Stomach (tissue), 8 donors: ENCODE measurements at regions not wholly inside any gene's neighbourhood (a gene's known extent, or its start where the extent isn't known, plus 50 kb on each side); places are given as distances from the start of the nearest gene placed in this dataset.

Experiments used
- DNase-seq, 2 donors: peaks; one replicate each; pipeline versions ENCODE4 v3.0.0 to v3.0.0-alpha.2; 2013 to 2019
- H3K27ac ChIP-seq, 5 donors: fragments of 200-600 bp in 4 of 5; sonication (generic) in 4 of 5; one replicate each; pipeline ENCODE4 v1.5.1; 2013 to 2019; ENCODE audit warnings: mild to moderate bottlenecking in 1 of 5, moderate library complexity in 1 of 5
- H3K27me3 ChIP-seq, 3 donors: fragments of 200-600 bp; sonication (generic); one replicate each; pipeline ENCODE4 v1.5.1; 2017 to 2019; ENCODE audit warnings: mixed run types in 1 of 3
- H3K36me3 ChIP-seq, 4 donors: fragments of 200-600 bp; sonication (generic); 1 replicate in 3 of 4; 2 replicates in 1 of 4; pipeline ENCODE4 v1.5.1; 2016 to 2019
- H3K4me1 ChIP-seq, 4 donors: fragments of 200-600 bp; sonication (generic); one replicate each; pipeline ENCODE4 v1.5.1; 2016 to 2019
- H3K4me3 ChIP-seq, 4 donors: fragments of 200-600 bp; sonication (generic) in 3 of 4; one replicate each; pipeline ENCODE4 v1.5.1; 2016 to 2019; ENCODE audit warnings: mild to moderate bottlenecking in 1 of 4
- H3K9me3 ChIP-seq, 4 donors: fragments of 200-600 bp; sonication (generic); one replicate each; pipeline ENCODE4 v1.5.1; 2016 to 2019
- EP300 ChIP-seq: sonication (generic); formaldehyde crosslinking; IDR thresholded peaks from one replicate; pipeline ENCODE4 v1.6.1; 2017; ENCODE audit warnings: antibody characterized with exemption
- POLR2A ChIP-seq, 4 donors: fragments of 450-650 bp; IDR thresholded peaks; one replicate each; pipeline ENCODE4 v1.6.1; 2016; ENCODE audit warnings: antibody characterized with exemption in 4 of 4, control low read depth in 2 of 4, mild to moderate bottlenecking in 1 of 4, moderate library complexity in 1 of 4
- POLR2AphosphoS5 ChIP-seq, 3 donors: sonication (generic); formaldehyde crosslinking; IDR thresholded peaks; one replicate each; pipeline ENCODE4 v1.6.1; 2016; ENCODE audit warnings: antibody characterized with exemption in 3 of 3
- WGBS, 5 donors: extraction: QIAGEN DNeasy Blood & Tissue Kit in 3 of 5; methylation state at CpG; one replicate each; pipeline versions ENCODE4 v1.1.5 to v1.1.7; 2013 to 2018; 5-methylcytosine and 5-hydroxymethylcytosine counted together
- intact Hi-C: fragments of 100-400 bp; cut with DNase I; formaldehyde crosslinking; loops from one replicate; pipeline ENCODE4 v1.15.1; 2023; ENCODE audit warnings: low total_unique reads
- TF ChIP-seq, protein P1 (sequence below), 7 experiments: fragments of 450-650 bp in 4 of 7; fragments of 200-600 bp in 3 of 7; sonication (generic) in 3 of 7; IDR thresholded peaks; one replicate each; pipeline ENCODE4 v1.5.1; 2016 to 2019; ENCODE audit warnings: antibody characterized with exemption in 7 of 7, control low read depth in 2 of 7, mild to moderate bottlenecking in 1 of 7
- donor health status: healthy with polysubstance abuse.
- donor health status: Bipolar disorder and iron deficiency.
- donor health status: healthy.

GRCh38 chr14:81818271-81818670 is 284.6 kb upstream of the SEL1L start:
- DNase-seq: no peak
- 34 to 62% (median 52%) methylated on average over 1 of the region's 1 CpG for WGBS, 5 donors
- Histone ChIP-seq H3K4me1 (no peaks in the 10 kb centered on the region), H3K27me3 (no peaks in the 10 kb centered on the region), H3K4me3 (no peak overlapping the region), H3K9me3 (peaks cover 0 to 18% (median 15%) of the 10 kb centered on the region in 4 donors), H3K36me3 (no peaks in the 10 kb centered on the region), H3K27ac (no peak overlapping the region)
- no peak for TF ChIP-seq POLR2AphosphoS5 (IDR thresholded peaks at IDR 0.05)
- TF ChIP-seq EP300: no peak
- TF ChIP-seq, protein P1, sequence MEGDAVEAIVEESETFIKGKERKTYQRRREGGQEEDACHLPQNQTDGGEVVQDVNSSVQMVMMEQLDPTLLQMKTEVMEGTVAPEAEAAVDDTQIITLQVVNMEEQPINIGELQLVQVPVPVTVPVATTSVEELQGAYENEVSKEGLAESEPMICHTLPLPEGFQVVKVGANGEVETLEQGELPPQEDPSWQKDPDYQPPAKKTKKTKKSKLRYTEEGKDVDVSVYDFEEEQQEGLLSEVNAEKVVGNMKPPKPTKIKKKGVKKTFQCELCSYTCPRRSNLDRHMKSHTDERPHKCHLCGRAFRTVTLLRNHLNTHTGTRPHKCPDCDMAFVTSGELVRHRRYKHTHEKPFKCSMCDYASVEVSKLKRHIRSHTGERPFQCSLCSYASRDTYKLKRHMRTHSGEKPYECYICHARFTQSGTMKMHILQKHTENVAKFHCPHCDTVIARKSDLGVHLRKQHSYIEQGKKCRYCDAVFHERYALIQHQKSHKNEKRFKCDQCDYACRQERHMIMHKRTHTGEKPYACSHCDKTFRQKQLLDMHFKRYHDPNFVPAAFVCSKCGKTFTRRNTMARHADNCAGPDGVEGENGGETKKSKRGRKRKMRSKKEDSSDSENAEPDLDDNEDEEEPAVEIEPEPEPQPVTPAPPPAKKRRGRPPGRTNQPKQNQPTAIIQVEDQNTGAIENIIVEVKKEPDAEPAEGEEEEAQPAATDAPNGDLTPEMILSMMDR (IDR thresholded peaks at IDR 0.05): no peak
- TF ChIP-seq POLR2A (IDR thresholded peaks at IDR 0.05): no peak
- intact Hi-C loops: no loop called here

DNA sequence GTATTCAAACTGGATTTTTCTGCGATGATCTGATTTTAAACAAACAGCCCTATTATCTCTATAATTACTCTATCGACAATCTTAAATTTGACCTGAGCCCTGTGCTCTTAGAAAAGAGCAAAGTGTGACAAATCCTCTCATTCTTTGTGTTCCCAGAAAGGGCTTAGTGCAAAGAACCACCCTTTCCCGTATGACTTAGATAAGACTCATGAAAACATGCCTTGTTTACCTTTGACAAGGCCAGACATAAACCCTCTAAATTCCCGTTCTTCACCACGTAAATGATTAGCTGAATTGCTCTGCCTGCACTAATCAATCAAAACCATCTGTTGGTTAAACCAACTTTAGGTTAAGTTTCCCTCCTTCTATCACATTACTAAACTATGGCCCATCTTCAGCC is 285.7 kb upstream of the SEL1L start:
- TF ChIP-seq, protein P1 (IDR thresholded peaks at IDR 0.05): no peak
- TF ChIP-seq POLR2A (IDR thresholded peaks at IDR 0.05) (no peak), EP300 (no peak), POLR2AphosphoS5 (IDR thresholded peaks at IDR 0.05) (no peak)
- no peaks in the 10 kb centered on the region for H3K4me1 ChIP-seq
- intact Hi-C loops: no loop called here
- H3K36me3 ChIP-seq: no peaks in the 10 kb centered on the region
- H3K9me3 ChIP-seq: peaks cover 0 to 18% (median 15%) of the 10 kb centered on the region in 4 donors
- H3K27ac ChIP-seq: no peak overlapping the region
- H3K4me3 ChIP-seq: no peak overlapping the region
- no peak for DNase-seq
- 10 to 24% (median 11%) methylated on average over 5 of the region's 5 CpGs for WGBS, 5 donors
- no peaks in the 10 kb centered on the region for H3K27me3 ChIP-seq

GRCh38 chr14:81819910-81820309 is 286.3 kb upstream of the SEL1L start:
- Histone ChIP-seq H3K9me3 (peaks cover 0 to 18% (median 15%) of the 10 kb centered on the region in 4 donors), H3K36me3 (no peaks in the 10 kb centered on the region), H3K4me1 (no peaks in the 10 kb centered on the region), H3K27ac (no peak overlapping the region), H3K4me3 (no peak overlapping the region), H3K27me3 (no peaks in the 10 kb centered on the region)
- 62 to 77% (median 68%) methylated on average over 1 of the region's 1 CpG for WGBS, 5 donors
- DNase-seq: no peak
- TF ChIP-seq EP300: no peak
- TF ChIP-seq POLR2A (IDR thresholded peaks at IDR 0.05): no peak
- TF ChIP-seq, protein P1 (IDR thresholded peaks at IDR 0.05): no peak
- no peak for TF ChIP-seq POLR2AphosphoS5 (IDR thresholded peaks at IDR 0.05)
- intact Hi-C loops: no loop called here

DNA sequence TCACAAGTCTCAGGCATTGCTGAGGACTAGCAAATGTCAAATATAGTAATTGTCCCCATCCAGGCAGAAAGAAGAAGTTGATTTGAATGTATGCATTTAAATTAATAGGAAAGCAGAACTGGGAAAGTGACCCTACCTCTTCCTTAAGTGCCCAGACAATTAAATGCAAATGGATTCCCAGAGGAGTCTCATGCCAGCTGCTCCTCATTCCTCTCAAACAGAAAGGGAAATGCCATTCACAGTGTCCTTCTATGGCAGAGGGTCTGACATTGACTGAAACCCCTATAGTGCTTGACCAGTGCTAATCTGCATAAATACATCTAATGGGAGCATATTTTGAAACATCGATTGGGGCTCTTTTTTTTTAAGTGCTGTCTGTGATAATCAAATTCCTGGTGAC is 292.4 kb upstream of the SEL1L start:
- no peaks in the 10 kb centered on the region for H3K27me3 ChIP-seq
- no peaks in the 10 kb centered on the region for H3K36me3 ChIP-seq
- intact Hi-C loops: no loop called here
- 81 to 90% (median 88%) methylated on average over 1 of the region's 1 CpG for WGBS, 5 donors
- no peak for TF ChIP-seq POLR2AphosphoS5 (IDR thresholded peaks at IDR 0.05)
- TF ChIP-seq POLR2A (IDR thresholded peaks at IDR 0.05): no peak
- TF ChIP-seq, protein P1 (IDR thresholded peaks at IDR 0.05): no peak
- TF ChIP-seq EP300: no peak
- H3K4me3 ChIP-seq: no peak overlapping the region
- H3K9me3 ChIP-seq: peaks cover 0 to 25% (median 17%) of the 10 kb centered on the region in 4 donors
- no peak overlapping the region for H3K27ac ChIP-seq
- no peak for DNase-seq
- no peaks in the 10 kb centered on the region for H3K4me1 ChIP-seq
